Upper lobe of right lung (tissue), 1 donor: ENCODE measurements at regions not wholly inside any gene's neighbourhood (a gene's known extent, or its start where the extent isn't known, plus 50 kb on each side); places are given as distances from the start of the nearest gene placed in this dataset.
"Not testable (repeated sequence)": the region's sequence is repeated elsewhere in the genome, so short reads cannot be mapped to it uniquely, and the experiment has no call there.

Experiments used
- ATAC-seq: fragments of 200-7000 bp; cut with Tn5 transposase; one replicate; pipeline ENCODE4 v1.9.1; 2020; ENCODE audit warnings: mild to moderate bottlenecking, moderate library complexity
- DNase-seq: peaks from one replicate; pipeline ENCODE4 v3.0.0-alpha.2; 2020
- H3K27ac ChIP-seq: fragments of 200-600 bp; one replicate; pipeline ENCODE4 v1.8.0; 2022
- H3K27me3 ChIP-seq: fragments of 200-600 bp; one replicate; pipeline ENCODE4 v1.8.0; 2022; ENCODE audit warnings: mild to moderate bottlenecking
- H3K36me3 ChIP-seq: fragments of 200-600 bp; one replicate; pipeline ENCODE4 v1.8.0; 2022
- H3K4me1 ChIP-seq: fragments of 200-600 bp; one replicate; pipeline ENCODE4 v1.8.0; 2022
- H3K4me3 ChIP-seq: fragments of 200-600 bp; one replicate; pipeline ENCODE4 v1.8.0; 2022; ENCODE audit warnings: mild to moderate bottlenecking
- H3K9me3 ChIP-seq: fragments of 200-600 bp; one replicate; pipeline ENCODE4 v1.8.0; 2022
- intact Hi-C: fragments of 100-400 bp; cut with DNase I; formaldehyde crosslinking; loops from one replicate; pipeline ENCODE4 v1.11.0; 2022
- TF ChIP-seq, protein P1 (sequence below): fragments of 200-600 bp; IDR thresholded peaks from one replicate; pipeline ENCODE4 v1.8.0; 2022; ENCODE audit warnings: antibody characterized with exemption
- donor health status: DM: no; HTN: yes; CAD: no; lungs with severe emphysema.

DNA sequence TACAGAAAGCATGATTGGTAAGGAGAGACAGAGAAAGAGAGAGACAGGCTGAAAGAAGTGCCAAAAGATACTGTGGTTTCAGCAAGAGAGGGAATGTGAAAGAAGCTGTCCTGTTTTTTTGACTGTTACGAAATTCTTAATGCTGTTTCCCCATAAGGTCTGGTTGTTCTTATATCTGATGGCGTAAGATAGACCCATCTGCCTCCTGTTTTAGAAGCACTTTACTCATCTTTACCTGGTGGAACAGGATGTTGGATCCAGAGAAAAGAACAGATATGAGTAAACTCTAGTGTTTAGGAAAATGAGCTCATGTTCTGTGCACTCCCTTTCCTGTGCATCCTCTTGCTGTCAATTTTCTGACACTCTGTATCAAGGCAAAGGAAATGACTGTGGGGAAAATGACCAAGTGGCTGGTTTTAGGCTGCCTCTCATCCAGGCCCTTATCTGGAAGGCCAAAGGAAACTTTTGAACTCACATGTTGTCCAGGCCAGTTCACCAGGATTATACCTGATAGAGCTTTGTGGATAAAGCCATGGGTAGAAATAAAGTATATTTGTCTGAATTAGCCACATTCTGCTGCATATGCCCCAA is 311.7 kb upstream of the HTR2C start:
- Histone ChIP-seq H3K27ac (no peak overlapping the region), H3K27me3 (no peaks in the 10 kb centered on the region), H3K36me3 (no peaks in the 10 kb centered on the region), H3K4me1 (no peaks in the 10 kb centered on the region), H3K9me3 (no peaks in the 10 kb centered on the region), H3K4me3 (no peak overlapping the region)
- ATAC-seq, result no peak
- TF ChIP-seq, protein P1, sequence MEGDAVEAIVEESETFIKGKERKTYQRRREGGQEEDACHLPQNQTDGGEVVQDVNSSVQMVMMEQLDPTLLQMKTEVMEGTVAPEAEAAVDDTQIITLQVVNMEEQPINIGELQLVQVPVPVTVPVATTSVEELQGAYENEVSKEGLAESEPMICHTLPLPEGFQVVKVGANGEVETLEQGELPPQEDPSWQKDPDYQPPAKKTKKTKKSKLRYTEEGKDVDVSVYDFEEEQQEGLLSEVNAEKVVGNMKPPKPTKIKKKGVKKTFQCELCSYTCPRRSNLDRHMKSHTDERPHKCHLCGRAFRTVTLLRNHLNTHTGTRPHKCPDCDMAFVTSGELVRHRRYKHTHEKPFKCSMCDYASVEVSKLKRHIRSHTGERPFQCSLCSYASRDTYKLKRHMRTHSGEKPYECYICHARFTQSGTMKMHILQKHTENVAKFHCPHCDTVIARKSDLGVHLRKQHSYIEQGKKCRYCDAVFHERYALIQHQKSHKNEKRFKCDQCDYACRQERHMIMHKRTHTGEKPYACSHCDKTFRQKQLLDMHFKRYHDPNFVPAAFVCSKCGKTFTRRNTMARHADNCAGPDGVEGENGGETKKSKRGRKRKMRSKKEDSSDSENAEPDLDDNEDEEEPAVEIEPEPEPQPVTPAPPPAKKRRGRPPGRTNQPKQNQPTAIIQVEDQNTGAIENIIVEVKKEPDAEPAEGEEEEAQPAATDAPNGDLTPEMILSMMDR, result no peak
- DNase-seq, result no peak
- intact Hi-C loops, result no loop called here

DNA sequence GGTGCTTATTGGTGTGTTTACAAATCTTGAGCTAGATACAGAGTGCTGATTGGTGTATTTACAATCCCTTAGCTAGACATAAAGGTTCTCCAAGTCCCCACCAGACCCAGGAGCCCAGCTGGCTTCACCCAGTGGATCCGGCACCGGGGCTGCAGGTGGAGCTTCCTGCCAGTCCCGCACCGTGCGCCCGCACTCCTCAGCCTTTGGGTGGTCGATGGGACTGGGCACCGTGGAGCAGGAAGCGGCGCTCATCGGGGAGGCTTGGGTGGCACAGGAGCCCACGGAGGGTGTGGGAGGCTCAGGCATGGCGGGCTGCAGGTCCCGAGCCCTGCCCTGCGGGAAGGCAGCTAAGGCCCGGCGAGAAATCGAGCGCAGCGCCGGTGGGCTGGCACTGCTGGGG is 313.5 kb upstream of the HTR2C start:
- H3K4me1 ChIP-seq, H3K27ac ChIP-seq, H3K36me3 ChIP-seq, H3K9me3 ChIP-seq, ATAC-seq, H3K27me3 ChIP-seq, intact Hi-C loops, H3K4me3 ChIP-seq, DNase-seq: not testable (repeated sequence)

DNA sequence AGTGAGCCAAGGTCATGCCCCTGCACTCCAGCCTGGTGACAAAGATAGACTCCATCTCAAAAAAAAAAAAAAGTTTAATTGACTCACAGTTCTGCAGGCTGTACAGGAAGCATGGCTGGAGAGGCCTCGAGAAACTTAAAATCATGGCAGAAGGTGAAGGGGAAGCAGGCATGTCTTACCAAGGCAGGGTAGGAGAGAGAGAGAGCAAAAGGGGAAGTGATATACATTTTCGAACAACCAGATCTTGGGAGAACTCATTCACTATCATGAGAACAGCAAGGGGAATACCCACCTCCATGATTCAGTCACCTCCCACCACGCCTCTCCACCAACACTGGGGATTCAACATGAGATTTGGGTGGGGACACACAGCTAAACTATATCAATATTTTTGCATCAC is 315.2 kb upstream of the HTR2C start:
- Histone ChIP-seq H3K36me3 (no peaks in the 10 kb centered on the region), H3K27ac (no peak overlapping the region), H3K4me3 (no peak overlapping the region), H3K27me3 (no peaks in the 10 kb centered on the region), H3K4me1 (no peaks in the 10 kb centered on the region), H3K9me3 (no peaks in the 10 kb centered on the region)
- TF ChIP-seq, protein P1, result no peak
- intact Hi-C loops, result no loop called here
- ATAC-seq (no peak), DNase-seq (no peak)

DNA sequence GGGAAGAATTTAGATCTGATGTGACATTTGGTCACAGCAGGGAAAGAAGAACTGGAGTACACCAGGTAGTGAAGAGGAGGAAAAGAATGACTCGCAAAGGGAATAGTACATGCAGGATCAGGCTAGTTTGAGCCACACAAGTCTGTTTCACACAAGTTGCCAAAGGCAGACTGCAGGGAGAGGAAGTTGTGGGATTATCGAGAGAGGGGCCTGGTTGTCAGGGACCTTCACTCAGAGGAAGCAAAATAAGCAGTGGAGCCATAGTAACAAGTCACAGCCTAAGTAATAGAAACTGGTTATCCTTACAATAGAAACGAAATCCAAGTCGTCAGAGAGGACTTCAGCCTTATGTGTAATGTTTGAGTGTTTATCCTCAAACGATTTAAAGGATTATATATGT is 316.7 kb upstream of the HTR2C start:
- Histone ChIP-seq H3K36me3 (no peaks in the 10 kb centered on the region), H3K9me3 (no peaks in the 10 kb centered on the region), H3K27me3 (no peaks in the 10 kb centered on the region), H3K27ac (no peak overlapping the region), H3K4me3 (no peak overlapping the region), H3K4me1 (no peaks in the 10 kb centered on the region)
- TF ChIP-seq, protein P1, result no peak
- intact Hi-C loops, result no loop called here
- DNase-seq (no peak), ATAC-seq (no peak)

DNA sequence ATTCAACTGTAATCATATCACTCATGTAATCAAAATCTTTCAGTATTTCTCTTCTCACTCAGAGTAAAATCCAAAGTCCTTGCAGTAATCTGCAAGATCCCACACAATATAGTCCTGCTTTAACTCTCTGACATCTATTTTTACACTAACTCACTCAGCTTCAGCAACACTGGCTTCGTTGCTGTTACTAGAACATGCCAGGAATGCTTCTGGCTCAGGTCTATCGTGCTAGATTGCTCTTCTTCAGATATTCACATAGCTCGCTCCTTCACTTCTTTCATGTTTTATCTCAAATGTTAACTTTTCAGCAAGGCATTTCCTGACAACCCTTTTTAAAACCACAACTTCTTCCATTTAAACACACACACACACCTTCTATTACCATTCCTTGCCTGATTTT is 331.7 kb upstream of the HTR2C start:
- Histone ChIP-seq H3K27ac (no peak overlapping the region), H3K4me1 (no peaks in the 10 kb centered on the region), H3K4me3 (no peak overlapping the region), H3K36me3 (no peaks in the 10 kb centered on the region), H3K9me3 (no peaks in the 10 kb centered on the region), H3K27me3 (no peaks in the 10 kb centered on the region)
- ATAC-seq (no peak), DNase-seq (no peak)
- TF ChIP-seq, protein P1, result no peak
- intact Hi-C loops, result no loop called here

DNA sequence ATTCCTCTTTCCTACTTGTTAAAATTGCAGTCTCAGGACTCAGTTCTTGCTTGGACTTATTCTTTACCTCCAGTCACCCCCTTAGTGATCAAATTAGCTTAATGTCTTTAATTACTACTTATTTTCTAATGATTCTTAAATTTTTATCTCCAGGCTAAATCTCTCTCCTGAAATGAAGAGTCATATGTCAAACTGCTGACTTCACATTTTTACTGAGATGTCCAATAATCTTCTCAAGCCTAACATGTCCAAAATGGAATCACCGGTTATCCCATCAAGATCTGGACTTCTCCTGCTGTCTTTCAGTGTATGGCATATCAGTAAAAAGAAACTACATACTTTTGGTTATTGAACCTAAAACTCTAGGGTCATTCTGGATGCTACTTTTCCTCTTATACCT is 332.3 kb upstream of the HTR2C start:
- H3K4me3 ChIP-seq, result no peak overlapping the region
- no peaks in the 10 kb centered on the region for H3K27me3 ChIP-seq
- H3K36me3 ChIP-seq, result no peaks in the 10 kb centered on the region
- intact Hi-C loops, result no loop called here
- DNase-seq, result no peak
- TF ChIP-seq, protein P1, result no peak
- H3K4me1 ChIP-seq, result no peaks in the 10 kb centered on the region
- ATAC-seq, result no peak
- H3K27ac ChIP-seq, result no peak overlapping the region
- no peaks in the 10 kb centered on the region for H3K9me3 ChIP-seq
